ENCODE measurements at regions not wholly inside any gene's neighbourhood (a gene's known extent, or its start where the extent isn't known, plus 50 kb on each side); places are given as distances from the start of the nearest gene placed in this dataset.
"Not testable (repeated sequence)": the region's sequence is repeated elsewhere in the genome, so short reads cannot be mapped to it uniquely, and the experiment has no call there.

GRCh38 chr7:28333548-28333947 lies 78.8 kb upstream of the CREB5 start:
- not testable (repeated sequence) for TF ChIP-seq CTCF (conservative IDR thresholded peaks at IDR 0.05 in 1 of 2, IDR thresholded peaks at IDR 0.05 in 1 of 2; ENCODE audit: low read depth in 1 of 2, low read length in 2 of 2); EZH2 (IDR thresholded peaks at IDR 0.05; ENCODE audit: low read length, missing control alignments)
